BJ (cell line): ENCODE measurements at regions not wholly inside any gene's neighbourhood (a gene's known extent, or its start where the extent isn't known, plus 50 kb on each side); places are given as distances from the start of the nearest gene placed in this dataset.
"Not testable (repeated sequence)": the region's sequence is repeated elsewhere in the genome, so short reads cannot be mapped to it uniquely, and the experiment has no call there.

Experiments
- CTCF ChIA-PET: fragments of 350-600 bp; formaldehyde crosslinking; extraction: SDS; loops from one replicate; lab custom pipeline; 2021; ENCODE audit warnings: antibody characterized with exemption, inconsistent platforms; lab: Yijun Ruan, JAX
- POLR2A ChIA-PET: fragments of 300-600 bp; sonication (Branson Sonifier 250); formaldehyde crosslinking; extraction: SDS; loops from one replicate; lab custom pipeline; 2021; ENCODE audit warnings: antibody characterized with exemption; lab: Charles Lee
- DNase-seq: peaks from one replicate; pipeline ENCODE4 v3.0.0-alpha.2; 2011; ENCODE audit warnings: low read depth
- H3K27me3 ChIP-seq: 2 replicates; pipeline ENCODE4 v1.6.0; 2011; ENCODE audit warnings: low read length; ENCODE audit not compliant: control insufficient read depth, insufficient read depth
- H3K36me3 ChIP-seq: 2 replicates; pipeline ENCODE4 v1.5.1; 2011; ENCODE audit warnings: low read length; ENCODE audit not compliant: control insufficient read depth, insufficient read depth
- H3K4me3 ChIP-seq: 2 replicates; pipeline ENCODE4 v1.5.1; 2011; ENCODE audit warnings: low read depth, mild to moderate bottlenecking, control low read depth, low read length
- TF ChIP-seq, protein P1 (sequence below): IDR thresholded peaks from 2 replicates; pipeline ENCODE4 v1.5.1; 2011; ENCODE audit warnings: low read depth, mild to moderate bottlenecking, control low read depth, inconsistent platforms, low read length, moderate library complexity; ENCODE audit not compliant: insufficient read depth

DNA sequence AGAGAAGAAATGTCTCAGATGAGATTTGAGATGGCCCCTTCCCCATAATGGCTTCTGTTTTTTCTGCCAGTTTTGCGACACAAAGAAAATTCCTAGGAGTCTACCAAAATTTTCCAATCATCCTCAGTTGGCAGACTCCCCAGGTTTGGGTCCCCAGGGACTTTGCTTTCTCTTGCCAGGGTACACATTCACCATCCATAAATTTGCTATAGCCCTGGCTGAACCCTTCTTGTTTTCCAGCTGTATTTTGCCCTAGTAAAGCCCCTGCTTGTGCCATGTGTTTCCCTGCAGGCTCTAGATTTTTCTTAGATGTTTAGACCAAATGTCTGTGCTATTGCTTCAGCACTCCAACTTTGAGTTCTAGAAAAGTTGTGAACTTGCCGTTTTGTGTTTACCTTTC, 283.2 kb downstream of the ANXA1 start:
- Histone ChIP-seq H3K27me3 (no peaks in the 10 kb centered on the region), H3K4me3 (no peak overlapping the region), H3K36me3 (no peaks in the 10 kb centered on the region)
- DNase-seq = no peak
- TF ChIP-seq, protein P1, sequence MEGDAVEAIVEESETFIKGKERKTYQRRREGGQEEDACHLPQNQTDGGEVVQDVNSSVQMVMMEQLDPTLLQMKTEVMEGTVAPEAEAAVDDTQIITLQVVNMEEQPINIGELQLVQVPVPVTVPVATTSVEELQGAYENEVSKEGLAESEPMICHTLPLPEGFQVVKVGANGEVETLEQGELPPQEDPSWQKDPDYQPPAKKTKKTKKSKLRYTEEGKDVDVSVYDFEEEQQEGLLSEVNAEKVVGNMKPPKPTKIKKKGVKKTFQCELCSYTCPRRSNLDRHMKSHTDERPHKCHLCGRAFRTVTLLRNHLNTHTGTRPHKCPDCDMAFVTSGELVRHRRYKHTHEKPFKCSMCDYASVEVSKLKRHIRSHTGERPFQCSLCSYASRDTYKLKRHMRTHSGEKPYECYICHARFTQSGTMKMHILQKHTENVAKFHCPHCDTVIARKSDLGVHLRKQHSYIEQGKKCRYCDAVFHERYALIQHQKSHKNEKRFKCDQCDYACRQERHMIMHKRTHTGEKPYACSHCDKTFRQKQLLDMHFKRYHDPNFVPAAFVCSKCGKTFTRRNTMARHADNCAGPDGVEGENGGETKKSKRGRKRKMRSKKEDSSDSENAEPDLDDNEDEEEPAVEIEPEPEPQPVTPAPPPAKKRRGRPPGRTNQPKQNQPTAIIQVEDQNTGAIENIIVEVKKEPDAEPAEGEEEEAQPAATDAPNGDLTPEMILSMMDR = no peak
- ChIA-PET POLR2A (no interaction called here), CTCF (no interaction called here)

DNA sequence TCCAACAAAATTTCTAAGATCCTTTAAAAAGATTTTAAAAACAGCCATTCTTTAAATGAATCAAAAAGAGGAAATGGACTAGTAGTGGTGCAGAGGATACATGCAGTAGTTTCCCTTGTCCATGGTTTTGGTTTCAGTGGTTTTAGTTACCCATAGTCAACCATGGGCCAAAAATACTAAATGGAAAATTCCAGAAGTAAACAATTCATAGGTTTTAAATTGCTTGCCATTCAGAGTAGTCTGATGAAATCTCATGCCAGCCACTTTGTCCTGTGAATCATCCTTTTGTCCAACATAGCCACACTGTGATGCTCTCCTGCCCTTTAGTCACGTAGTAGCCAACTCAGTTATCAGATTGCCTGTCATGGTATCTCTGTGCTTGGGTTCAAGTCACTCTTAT, 286.1 kb downstream of the ANXA1 start:
- CTCF ChIA-PET = no interaction called here
- Histone ChIP-seq H3K4me3 (no peak overlapping the region), H3K27me3 (no peaks in the 10 kb centered on the region), H3K36me3 (no peaks in the 10 kb centered on the region)
- TF ChIP-seq, protein P1 = no peak
- DNase-seq = no peak
- POLR2A ChIA-PET = no interaction called here

DNA sequence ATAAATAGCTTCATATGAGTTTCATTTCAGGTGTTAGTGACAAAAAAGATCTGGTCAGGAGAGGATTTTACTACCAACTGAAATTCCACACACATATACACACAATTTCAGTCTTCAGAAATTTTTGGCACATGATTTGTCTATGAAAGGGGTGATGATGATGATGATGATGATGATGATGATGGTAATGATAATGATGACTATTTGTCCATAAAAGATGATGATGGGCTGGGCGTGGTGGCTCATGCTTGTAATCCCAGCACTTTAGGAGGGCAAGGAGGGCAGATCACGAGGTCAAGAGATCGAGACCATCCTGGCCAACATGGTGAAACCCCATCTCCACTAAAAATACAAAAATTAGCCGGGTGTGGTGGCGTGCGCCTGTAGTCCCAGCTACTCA, 288.2 kb downstream of the ANXA1 start:
- H3K36me3 ChIP-seq, H3K4me3 ChIP-seq, H3K27me3 ChIP-seq, POLR2A ChIA-PET, CTCF ChIA-PET, DNase-seq: not testable (repeated sequence)

DNA sequence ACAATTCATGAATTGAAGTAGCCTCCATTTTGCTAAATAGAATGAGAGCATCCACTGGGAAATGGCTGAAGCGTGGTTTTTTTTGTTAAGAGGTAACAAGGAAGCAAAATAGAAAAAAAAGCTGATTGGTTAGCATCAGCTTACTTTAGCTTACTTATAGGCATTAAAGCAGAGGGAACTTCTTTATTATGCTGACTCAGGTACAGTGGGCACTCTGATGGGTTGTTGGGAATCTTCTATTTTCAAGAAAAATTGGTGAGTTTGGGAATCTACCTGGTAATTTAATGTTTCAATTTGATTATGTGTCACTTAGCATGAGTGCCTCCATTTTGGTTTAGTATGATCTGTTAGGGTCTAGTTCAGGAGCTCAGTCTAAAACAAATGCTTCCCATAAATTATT, 289.6 kb downstream of the ANXA1 start:
- ChIA-PET CTCF (interaction anchor here (1.0 kb wide), 1 partner anchor 20 kb away, joined by 3 read pairs; no protein-coding TSS in a partner anchor), POLR2A (no interaction called here)
- Histone ChIP-seq H3K4me3 (no peak overlapping the region), H3K36me3 (no peaks in the 10 kb centered on the region), H3K27me3 (no peaks in the 10 kb centered on the region)
- TF ChIP-seq, protein P1 = no peak
- DNase-seq = no peak

DNA sequence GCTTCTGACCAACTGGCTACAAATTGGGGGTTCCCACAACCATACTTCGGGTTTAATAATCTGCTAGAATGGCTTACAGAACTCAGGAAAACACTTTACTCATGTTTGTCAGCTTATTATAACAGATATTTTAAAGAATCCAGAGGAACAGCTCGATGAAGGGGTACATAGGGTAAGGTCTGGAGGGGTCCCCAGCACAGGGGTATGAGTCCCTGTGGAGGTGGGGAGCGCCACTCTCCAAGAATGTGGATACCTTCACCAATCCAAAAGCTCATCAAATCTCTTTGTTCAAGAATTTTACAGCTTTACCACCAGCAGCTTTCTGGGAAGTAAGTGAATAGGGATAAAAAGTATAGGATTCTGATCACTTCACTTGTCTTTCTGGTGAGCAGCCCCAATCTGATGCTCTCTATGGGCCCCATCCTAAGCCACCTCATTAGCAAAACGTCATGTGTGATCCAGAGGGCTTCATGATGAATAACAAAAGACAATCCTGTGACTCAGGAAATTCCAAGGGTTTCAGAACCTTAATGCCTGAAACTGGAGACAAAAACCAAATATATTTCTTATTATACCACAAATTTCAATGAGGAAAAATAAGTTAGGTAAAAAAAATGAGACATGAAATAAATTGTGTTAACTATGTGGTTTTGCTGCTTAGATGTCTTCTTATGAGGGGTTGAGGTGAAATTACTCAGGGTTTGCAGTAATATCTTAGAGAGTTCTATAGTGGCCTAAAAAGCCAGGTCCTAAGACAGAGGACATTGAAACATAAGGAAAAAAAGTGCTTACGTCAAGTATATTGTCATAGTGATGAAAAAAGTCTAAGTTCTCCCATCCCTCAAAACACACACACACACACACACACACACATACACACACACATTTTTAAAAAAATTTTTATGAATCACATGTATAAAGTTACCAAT, 290.5 kb downstream of the ANXA1 start:
- H3K4me3 ChIP-seq = no peak overlapping the region
- H3K27me3 ChIP-seq = no peaks in the 10 kb centered on the region
- CTCF ChIA-PET = interaction anchor here (1.0 kb wide), 1 partner anchor 19 kb away, joined by 3 read pairs; no protein-coding TSS in a partner anchor
- POLR2A ChIA-PET = no interaction called here
- no peak for DNase-seq
- TF ChIP-seq, protein P1 = no peak
- no peaks in the 10 kb centered on the region for H3K36me3 ChIP-seq
